GM12872 (cell line): ENCODE measurements at regions not wholly inside any gene's neighbourhood (a gene's known extent, or its start where the extent isn't known, plus 50 kb on each side); places are given as distances from the start of the nearest gene placed in this dataset.

ENCODE experiments used
- TF ChIP-seq, protein P1 (sequence below): IDR thresholded peaks from 3 replicates; pipeline ENCODE4 v1.5.1; 2011; ENCODE audit warnings: low read depth, mild to moderate bottlenecking, low read length, moderate library complexity; ENCODE audit not compliant: insufficient read depth

- TF ChIP-seq, protein P1, sequence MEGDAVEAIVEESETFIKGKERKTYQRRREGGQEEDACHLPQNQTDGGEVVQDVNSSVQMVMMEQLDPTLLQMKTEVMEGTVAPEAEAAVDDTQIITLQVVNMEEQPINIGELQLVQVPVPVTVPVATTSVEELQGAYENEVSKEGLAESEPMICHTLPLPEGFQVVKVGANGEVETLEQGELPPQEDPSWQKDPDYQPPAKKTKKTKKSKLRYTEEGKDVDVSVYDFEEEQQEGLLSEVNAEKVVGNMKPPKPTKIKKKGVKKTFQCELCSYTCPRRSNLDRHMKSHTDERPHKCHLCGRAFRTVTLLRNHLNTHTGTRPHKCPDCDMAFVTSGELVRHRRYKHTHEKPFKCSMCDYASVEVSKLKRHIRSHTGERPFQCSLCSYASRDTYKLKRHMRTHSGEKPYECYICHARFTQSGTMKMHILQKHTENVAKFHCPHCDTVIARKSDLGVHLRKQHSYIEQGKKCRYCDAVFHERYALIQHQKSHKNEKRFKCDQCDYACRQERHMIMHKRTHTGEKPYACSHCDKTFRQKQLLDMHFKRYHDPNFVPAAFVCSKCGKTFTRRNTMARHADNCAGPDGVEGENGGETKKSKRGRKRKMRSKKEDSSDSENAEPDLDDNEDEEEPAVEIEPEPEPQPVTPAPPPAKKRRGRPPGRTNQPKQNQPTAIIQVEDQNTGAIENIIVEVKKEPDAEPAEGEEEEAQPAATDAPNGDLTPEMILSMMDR = no peak
These were observed 296.6 kb upstream of the SLC7A11 start for GRCh38 chr4:138538743-138539142.

DNA sequence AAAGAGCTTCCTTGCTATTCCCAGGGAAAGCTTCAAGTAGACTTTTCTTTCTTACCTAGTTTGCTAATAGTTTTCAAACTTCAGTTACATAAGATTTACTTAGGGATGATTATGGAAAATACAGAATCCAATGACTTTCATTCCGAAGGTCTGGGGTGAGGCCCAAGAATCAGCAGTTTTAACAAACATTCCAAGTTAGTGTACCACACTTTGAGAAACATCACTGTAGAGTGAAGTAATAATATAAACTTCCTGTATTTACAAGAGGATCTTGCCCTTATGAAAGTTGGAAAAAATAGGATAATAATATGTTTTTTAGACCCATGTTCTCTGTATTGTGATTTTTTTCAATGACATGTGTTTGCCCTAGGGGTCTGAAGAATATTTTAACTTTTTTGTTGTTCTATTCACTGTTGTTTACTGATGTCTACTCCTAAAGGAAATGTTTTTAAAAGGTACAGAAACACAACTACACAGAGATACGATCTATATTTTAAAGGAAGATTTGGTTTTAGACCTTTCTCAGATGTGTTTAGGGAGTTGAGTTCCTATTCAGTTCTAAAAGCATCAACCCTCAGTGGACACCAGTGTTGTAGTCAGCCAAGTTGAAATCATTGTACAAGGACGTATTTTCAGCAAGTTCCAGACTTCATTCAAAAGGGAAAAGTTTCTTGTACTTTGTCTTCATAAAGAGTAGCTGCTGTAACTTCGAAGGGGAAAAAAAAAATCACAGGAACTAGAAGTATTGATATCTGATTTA lies 295.8 kb upstream of the SLC7A11 start:
- TF ChIP-seq, protein P1 = no peak

- TF ChIP-seq, protein P1 = no peak
These were observed 293.2 kb upstream of the SLC7A11 start for GRCh38 chr4:138535316-138535715.

- TF ChIP-seq, protein P1 = peak; percentile 52; the same call in 2 of the 3 replicates
These were observed 280.2 kb upstream of the SLC7A11 start for GRCh38 chr4:138522366-138522765.

- TF ChIP-seq, protein P1 = no peak
These were observed 279.7 kb upstream of the SLC7A11 start for GRCh38 chr4:138521809-138522208.

DNA sequence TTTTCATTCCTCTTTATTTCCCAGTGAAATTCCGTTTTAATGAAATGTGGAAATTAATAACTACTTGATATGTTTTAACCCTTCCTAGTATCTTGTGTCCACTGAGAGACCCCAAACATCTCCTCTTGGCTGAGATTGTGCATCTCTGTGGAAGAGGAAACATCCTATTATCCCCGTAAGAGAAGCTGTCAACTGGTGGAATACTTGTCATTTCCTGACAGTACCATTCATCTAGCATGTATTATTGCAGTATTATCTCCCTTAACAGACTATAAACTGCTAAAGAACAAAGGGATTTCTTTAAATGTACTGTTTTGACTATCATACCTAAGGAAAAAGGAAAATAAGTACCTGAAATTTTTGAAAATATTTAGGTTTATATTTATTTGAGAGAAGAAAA lies 277.3 kb upstream of the SLC7A11 start:
- TF ChIP-seq, protein P1 = no peak

DNA sequence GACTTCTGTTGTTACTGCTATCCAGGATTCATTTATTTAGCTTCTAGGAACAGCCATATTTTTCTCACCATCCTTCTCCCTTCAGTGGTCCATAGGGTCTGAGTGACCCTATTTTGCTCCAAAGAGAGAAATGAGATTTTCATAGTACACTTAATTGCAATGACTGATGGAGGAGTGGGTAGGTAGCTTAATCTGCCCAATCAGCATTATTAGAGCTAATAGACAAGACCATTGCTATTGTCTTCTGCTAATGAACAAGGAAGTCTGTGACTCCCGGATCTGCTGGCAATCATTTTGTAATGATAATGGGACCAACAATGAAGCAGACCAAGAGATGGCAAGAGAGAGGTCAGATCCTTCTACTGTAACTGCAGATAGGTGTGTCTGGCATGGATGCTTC lies 271.4 kb upstream of the SLC7A11 start:
- TF ChIP-seq, protein P1 = no peak

DNA sequence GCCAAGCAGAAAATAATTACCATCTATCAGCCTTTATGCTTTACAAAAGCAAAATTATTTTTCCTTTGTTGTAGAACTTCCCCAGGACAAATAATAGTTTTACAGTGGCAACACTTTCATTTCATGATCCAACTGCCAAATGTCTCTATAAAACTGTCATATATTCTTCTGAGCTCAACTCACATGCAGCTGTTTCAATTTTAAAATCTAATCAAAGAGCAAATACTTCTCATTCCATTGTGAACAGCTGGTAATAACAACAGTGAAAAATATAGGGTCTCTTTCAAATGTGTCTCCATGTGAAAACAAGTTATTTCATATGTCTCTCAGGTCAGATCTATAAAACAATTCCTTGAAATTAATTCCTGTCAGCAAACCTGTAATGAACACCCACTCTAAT lies 270.6 kb upstream of the SLC7A11 start:
- TF ChIP-seq, protein P1 = no peak
